ENCODE measurements at regions not wholly inside any gene's neighbourhood (a gene's known extent, or its start where the extent isn't known, plus 50 kb on each side); places are given as distances from the start of the nearest gene placed in this dataset.

DNA sequence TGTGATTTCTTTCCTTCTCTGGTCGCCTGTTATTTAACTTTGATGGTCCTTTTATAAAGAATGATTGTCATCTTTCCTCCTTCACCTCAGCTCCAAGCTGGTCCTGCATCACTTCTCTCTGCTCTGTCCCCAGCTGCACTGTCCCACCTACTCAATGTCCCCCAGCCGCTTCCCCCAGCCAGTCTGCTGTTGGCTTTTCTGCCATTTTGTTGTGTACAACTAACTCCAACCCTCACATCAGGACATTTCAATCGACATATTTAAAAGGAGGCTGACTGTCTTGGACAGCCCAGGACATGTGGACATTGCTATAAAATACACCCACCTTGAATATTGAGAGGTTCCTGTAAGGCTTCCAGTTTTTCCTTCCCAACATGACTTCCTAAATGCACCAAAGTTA lies 193.8 kb upstream of the RGMA start:
- TF ChIP-seq, protein P1, sequence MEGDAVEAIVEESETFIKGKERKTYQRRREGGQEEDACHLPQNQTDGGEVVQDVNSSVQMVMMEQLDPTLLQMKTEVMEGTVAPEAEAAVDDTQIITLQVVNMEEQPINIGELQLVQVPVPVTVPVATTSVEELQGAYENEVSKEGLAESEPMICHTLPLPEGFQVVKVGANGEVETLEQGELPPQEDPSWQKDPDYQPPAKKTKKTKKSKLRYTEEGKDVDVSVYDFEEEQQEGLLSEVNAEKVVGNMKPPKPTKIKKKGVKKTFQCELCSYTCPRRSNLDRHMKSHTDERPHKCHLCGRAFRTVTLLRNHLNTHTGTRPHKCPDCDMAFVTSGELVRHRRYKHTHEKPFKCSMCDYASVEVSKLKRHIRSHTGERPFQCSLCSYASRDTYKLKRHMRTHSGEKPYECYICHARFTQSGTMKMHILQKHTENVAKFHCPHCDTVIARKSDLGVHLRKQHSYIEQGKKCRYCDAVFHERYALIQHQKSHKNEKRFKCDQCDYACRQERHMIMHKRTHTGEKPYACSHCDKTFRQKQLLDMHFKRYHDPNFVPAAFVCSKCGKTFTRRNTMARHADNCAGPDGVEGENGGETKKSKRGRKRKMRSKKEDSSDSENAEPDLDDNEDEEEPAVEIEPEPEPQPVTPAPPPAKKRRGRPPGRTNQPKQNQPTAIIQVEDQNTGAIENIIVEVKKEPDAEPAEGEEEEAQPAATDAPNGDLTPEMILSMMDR (IDR thresholded peaks at IDR 0.05; ENCODE audit: poor library complexity): no peak
- TF ChIP-seq EZH2 (IDR thresholded peaks at IDR 0.05; ENCODE audit: borderline replicate concordance): no peak
- no peak for TF ChIP-seq EZH2phosphoT487 (IDR thresholded peaks at IDR 0.05; ENCODE audit: low read depth, severe bottlenecking, unreplicated experiment)

Data from hepatocyte (in vitro differentiated cells).